IPS-NIHi7 (cell line): ENCODE measurements at regions not wholly inside any gene's neighbourhood (a gene's known extent, or its start where the extent isn't known, plus 50 kb on each side); places are given as distances from the start of the nearest gene placed in this dataset.
"Not testable (repeated sequence)": the region's sequence is repeated elsewhere in the genome, so short reads cannot be mapped to it uniquely, and the experiment has no call there.

Source experiments
- DNase-seq: peaks from one replicate; pipeline ENCODE4 v3.0.0; 2012; ENCODE audit warnings: mixed read lengths; ENCODE audit errors: extremely low spot score

GRCh38 chr2:155033652-155034051, 335.2 kb downstream of the KCNJ3 start:
- DNase-seq: no peak

- DNase-seq: no peak
These were observed 331.8 kb downstream of the KCNJ3 start for GRCh38 chr2:155030296-155030695.

DNA sequence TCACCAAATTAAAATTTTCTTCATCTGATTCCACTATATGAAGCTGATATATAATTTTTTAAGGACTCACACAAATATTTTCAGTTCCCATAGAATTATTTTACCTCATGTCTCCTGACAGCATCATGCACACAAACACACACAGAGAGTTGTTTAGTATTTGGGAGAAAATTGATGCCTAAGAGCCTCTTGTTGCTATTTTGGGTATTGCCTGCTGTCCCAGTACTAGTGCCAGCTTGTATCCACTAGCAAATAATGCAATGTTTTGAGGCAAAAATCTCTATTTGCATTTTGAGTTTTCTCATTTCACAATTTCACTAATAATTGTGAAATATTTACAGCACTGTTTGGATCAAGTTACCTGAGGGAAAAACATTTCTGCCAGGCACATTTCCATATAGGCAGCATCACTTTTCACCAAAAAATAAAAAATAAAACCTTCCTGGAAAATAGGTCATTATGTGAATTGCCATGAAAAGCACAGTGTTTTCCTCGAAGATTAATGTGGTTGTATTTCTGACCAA, 328.2 kb downstream of the KCNJ3 start:
- no peak for DNase-seq

- no peak for DNase-seq
These were observed 325.2 kb downstream of the KCNJ3 start for GRCh38 chr2:155023674-155024073.

DNA sequence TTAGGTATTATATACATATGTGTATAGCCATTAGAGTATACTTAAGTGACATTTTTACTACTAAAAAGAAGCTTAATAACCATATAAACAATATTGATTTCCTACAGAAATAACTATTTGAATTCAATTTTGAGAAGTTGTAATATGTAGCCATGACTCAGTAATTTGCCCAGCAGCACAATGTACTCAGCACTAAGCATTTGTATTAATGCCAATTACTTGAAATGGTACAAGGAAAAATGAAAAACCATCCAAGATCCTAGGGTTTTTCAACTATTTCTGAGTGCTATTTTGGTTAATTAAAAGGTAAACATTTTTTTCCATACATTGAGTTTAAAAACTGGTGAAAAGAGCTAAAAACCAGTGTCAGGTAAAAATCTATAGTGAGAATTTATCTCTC, 324.0 kb downstream of the KCNJ3 start:
- DNase-seq: no peak

GRCh38 chr2:155021618-155022017, 323.1 kb downstream of the KCNJ3 start:
- DNase-seq: no peak

- DNase-seq: no peak
These were observed 321.8 kb downstream of the KCNJ3 start for GRCh38 chr2:155020246-155020645.

DNA sequence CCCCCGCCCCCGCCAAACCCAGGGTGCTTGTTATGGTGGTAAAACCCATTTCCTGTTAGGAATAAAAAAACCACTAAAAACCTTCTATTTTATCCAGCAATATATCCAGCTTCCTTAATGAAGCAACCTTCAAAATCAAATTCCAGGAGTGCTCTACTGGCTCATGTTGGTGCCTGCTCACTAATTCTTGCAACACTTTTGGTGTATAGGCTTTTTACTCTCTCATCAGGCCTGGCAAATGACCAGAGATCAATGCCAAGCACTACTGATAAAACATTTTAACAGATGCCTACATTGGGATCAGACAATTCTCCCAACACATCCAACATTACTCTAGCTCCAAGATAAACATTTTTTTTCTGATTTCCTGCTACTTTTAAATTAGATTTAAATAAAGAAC, 312.4 kb downstream of the KCNJ3 start:
- DNase-seq: no peak

- DNase-seq: no peak
These were observed 296.9 kb downstream of the KCNJ3 start for GRCh38 chr2:154995361-154995760.

DNA sequence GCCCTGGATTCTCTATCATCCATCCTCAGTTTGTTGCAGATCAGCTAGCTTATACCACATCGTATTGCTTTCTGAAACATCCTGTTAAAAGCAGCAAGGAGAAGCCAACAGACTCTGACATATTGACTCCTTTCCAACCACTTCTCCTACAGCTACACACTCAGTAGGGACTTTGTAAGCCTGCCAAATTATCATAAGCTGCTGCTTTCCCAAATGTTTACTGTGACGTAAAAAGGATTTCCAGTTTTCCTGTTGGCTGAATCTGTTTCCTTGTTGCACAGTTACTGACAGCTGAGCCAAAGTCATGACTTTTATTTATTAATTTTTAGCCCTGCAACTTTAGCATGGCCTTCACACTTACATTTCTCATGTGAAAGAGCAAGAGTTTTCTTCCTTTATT, 294.3 kb downstream of the KCNJ3 start:
- DNase-seq: no peak

- no peak for DNase-seq
These were observed 280.2 kb downstream of the KCNJ3 start for GRCh38 chr2:154978710-154979109.

DNA sequence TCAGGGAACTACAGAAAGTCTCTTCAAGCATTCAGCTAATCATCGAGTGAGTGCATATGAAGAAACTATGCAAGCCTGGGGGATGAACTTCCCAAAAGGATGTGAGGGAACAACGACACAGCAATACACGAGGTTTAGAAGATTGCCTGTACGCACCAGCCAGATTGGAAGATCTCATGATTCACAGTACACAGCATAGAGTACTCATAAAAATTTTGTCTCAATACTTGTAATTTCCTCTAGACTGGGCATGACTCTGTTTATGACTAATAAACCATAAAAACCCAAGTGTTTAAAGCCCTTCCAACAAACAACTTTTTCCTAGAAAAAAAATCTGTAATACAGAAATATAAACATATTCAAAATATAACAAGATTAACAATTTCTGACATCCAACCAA, 279.7 kb downstream of the KCNJ3 start:
- no peak for DNase-seq

- no peak for DNase-seq
These were observed 275.5 kb downstream of the KCNJ3 start for GRCh38 chr2:154974041-154974440.

DNA sequence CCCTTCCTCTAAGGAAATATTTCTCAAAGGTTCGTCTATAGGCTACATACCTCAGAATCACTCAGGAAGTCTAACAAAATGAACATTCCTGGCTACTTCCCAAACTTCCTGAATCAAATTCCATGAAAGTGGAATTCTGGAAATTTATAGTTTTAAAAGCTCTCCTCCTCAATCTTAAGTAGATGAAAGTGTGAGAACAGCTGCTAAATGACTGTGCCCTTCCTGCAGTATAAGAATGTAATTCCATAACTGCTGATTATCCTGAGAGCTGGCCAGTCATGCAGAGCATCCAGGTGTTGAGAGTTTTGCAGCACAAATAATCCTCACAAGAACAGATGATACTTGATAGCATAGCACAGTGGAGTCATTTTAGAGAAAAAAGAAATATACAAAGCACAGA, 265.0 kb downstream of the KCNJ3 start:
- no peak for DNase-seq

GRCh38 chr2:154961676-154962075, 263.2 kb downstream of the KCNJ3 start:
- no peak for DNase-seq

DNA sequence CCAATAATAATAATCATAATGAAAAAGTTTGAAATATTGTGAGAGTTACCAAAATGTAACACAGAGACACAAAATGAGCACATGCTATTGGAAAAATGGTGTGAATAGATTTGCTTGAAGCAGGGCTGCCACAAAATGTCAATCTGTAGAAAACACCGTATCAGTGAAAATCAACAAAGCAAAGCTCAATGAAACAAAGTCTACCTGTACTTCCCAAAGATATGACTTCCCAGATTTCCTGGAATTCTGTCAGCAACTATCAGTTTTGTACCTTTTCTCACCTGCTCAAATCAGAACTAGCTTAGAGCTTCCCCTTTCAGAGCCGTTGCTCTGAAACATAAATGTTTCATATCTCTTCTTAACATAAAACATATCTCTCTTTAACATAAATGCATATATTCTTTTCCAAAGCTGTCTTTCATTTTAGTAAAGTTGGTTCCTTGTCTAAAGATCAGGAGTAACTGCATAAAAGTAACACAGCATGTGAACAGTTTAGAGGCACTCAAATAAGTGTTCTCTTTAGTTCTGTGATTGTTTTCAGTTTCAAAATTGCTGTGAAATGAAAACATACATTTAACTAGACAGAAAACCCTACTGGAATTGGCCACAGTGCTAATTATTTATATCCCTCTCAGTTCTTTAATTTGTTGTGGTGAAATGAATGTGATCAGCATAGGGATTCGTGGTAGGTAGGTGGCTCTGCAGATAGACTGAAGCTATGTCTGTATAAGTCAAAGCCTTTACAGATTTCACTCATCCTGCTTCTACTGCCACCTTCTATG, 262.5 kb downstream of the KCNJ3 start:
- DNase-seq: no peak

DNA sequence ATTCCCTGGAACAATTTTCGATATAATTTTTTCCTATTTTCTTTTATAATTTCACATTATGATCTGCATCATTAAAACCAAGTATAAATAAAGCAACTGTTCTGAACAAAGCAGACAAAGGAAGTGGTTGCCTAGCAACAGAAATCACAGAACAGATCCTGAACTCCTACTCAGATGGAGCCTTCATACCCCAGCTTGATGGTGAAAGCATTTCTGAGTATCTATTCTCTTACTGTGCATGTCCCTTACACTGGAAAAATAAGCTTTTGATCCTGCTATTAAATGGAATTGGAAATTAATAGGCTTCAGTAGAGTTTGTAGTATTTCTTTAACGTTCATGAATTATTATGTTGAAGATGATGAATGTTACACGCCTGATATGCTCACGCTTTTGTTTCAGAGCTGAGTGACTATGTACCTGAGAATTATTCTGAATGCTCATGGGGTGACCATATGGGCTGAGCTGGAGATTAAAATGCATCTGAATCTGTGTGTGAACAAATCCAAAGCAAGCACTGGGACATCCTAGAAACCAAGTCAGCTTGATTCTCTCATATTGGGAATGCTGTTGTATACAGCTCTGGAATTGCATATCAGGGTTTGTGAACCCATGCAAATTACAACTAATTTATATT, 254.0 kb downstream of the KCNJ3 start:
- DNase-seq: peak; percentile 26

- not testable (repeated sequence) for DNase-seq
These were observed 248.9 kb downstream of the KCNJ3 start for GRCh38 chr2:154947416-154947815.

DNA sequence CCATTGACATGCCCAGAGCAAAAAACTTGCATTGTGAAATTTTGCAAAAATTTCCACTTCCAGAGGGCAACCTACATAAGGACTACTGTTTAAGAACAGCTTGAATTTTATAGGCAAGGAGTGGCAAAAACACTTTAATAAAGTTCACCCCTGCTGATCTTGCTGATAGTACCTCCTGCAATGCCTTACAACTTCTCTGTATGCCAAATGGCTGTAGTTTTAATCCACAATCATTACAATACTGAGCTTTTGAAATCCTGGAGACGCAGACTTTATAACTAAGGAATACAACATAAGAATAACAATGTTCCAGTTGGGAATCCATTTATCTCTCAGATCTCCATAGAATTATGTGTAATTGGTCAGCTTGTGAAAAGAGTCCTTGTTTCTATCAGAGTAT, 247.5 kb downstream of the KCNJ3 start:
- no peak for DNase-seq

GRCh38 chr2:154941379-154941778, 242.9 kb downstream of the KCNJ3 start:
- no peak for DNase-seq

DNA sequence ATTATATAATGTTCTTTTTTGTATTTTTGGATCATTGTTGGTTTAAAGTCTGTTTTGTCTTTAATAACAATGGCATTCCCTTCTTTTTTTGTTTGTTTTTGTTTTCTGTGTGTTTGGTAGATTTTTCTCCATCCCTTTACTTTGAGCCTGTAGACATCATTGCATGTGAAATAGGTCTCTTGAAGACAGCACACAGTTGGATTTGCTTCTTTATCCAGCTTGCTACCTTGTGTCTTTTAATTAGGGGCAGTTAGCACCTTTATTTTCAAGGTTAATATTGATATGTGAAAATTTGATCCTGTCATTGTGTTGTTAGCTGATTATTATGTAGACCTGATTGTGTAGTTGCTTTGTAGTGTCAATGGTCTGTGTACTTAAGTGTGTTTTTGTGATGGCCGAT, 235.7 kb downstream of the KCNJ3 start:
- no peak for DNase-seq

DNA sequence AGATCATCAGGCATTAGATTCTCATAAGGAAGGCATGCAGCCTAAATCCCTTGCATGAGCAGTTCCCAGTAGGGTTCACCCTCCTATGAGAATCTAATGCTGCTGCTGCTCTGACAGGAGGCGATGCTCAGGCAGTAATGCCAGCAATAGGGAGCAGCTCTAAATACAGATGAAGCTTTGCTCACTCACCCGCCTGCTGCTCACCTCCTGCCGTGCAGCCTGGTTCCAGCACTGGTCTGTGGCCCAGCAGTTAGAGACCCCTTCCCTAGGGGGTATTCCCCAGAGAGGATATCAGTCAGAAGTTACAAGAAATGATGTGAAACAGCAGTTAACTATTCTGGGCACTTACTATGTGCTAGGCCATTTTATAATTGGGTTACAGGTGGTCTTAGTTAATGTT, 226.0 kb downstream of the KCNJ3 start:
- no peak for DNase-seq

GRCh38 chr2:154914561-154914960, 216.1 kb downstream of the KCNJ3 start:
- no peak for DNase-seq
